GM23338 (cell line): ENCODE measurements at regions not wholly inside any gene's neighbourhood (a gene's known extent, or its start where the extent isn't known, plus 50 kb on each side); places are given as distances from the start of the nearest gene placed in this dataset.

Experiments
- ATAC-seq: fragments of 200-7000 bp; cut with Tn5 transposase; 3 replicates; pipeline ENCODE4 v1.9.1; 2020
- DNase-seq: peaks from one replicate; pipeline ENCODE4 v3.0.0-alpha.2; 2015; ENCODE audit warnings: low spot score
- H2AFZ ChIP-seq: fragments of 200-600 bp; sonication (generic); 2 replicates; pipeline ENCODE4 v1.8.0; 2016; ENCODE audit warnings: antibody characterized with exemption, mild to moderate bottlenecking, moderate library complexity
- H3F3A ChIP-seq: fragments of 200-600 bp; sonication (generic); replicated peaks from 2 replicates; pipeline ENCODE4 v1.8.0; 2017; ENCODE audit warnings: antibody characterized with exemption, mixed run types, low read depth
- H3K27ac ChIP-seq: fragments of 200-600 bp; sonication (generic); 2 replicates; pipeline ENCODE4 v1.6.1; 2016; ENCODE audit warnings: low read depth
- H3K27me3 ChIP-seq: fragments of 200-600 bp; sonication (generic); 2 replicates; pipeline ENCODE4 v1.8.0; 2016; ENCODE audit warnings: mild to moderate bottlenecking, mixed run types, moderate library complexity; ENCODE audit not compliant: insufficient read depth
- H3K36me3 ChIP-seq: fragments of 200-600 bp; sonication (generic); 2 replicates; pipeline ENCODE4 v1.8.0; 2016; ENCODE audit warnings: mild to moderate bottlenecking; ENCODE audit not compliant: insufficient read depth
- H3K4me1 ChIP-seq: fragments of 200-600 bp; sonication (generic); 2 replicates; pipeline ENCODE4 v1.8.0; 2016; ENCODE audit warnings: mild to moderate bottlenecking, moderate library complexity; ENCODE audit not compliant: insufficient read depth
- H3K4me2 ChIP-seq: fragments of 200-600 bp; sonication (generic); 2 replicates; pipeline ENCODE4 v1.7.1; 2017; ENCODE audit warnings: mixed run types
- H3K4me3 ChIP-seq: fragments of 200-600 bp; sonication (generic); 2 replicates; pipeline ENCODE4 v1.6.1; 2016; ENCODE audit warnings: mixed run types
- H3K79me2 ChIP-seq: fragments of 200-600 bp; sonication (generic); replicated peaks from 2 replicates; pipeline ENCODE4 v1.8.0; 2017; ENCODE audit warnings: mild to moderate bottlenecking; ENCODE audit not compliant: insufficient read depth
- H3K9me2 ChIP-seq: fragments of 200-600 bp; sonication (generic); 2 replicates; pipeline ENCODE4 v1.8.0; 2017; ENCODE audit not compliant: insufficient read depth
- H4K20me1 ChIP-seq: fragments of 200-600 bp; sonication (generic); replicated peaks from 2 replicates; pipeline ENCODE4 v1.8.0; 2017; ENCODE audit warnings: mild to moderate bottlenecking; ENCODE audit not compliant: insufficient read depth
- H3K27ac Mint-ChIP-seq: 2 replicates; pipeline ENCODE4 v1.8.0; 2020; ENCODE audit warnings: inconsistent platforms, mild to moderate bottlenecking, moderate library complexity, mixed read lengths
- H3K27me3 Mint-ChIP-seq: 3 replicates; pipeline ENCODE4 v1.8.0; 2022; ENCODE audit warnings: low read depth, mild to moderate bottlenecking, moderate library complexity, mixed read lengths, inconsistent platforms; ENCODE audit not compliant: insufficient read depth, poor library complexity
- H3K36me3 Mint-ChIP-seq: 3 replicates; pipeline ENCODE4 v1.8.0; 2021; ENCODE audit warnings: low read depth, mild to moderate bottlenecking, inconsistent platforms, moderate library complexity, mixed read lengths
- H3K4me1 Mint-ChIP-seq: 3 replicates; pipeline ENCODE4 v1.8.0; 2020; ENCODE audit warnings: mild to moderate bottlenecking, inconsistent platforms, mixed read lengths
- H3K4me3 Mint-ChIP-seq: 3 replicates; pipeline ENCODE4 v1.8.0; 2021; ENCODE audit warnings: moderate library complexity, mild to moderate bottlenecking, inconsistent platforms, mixed read lengths
- H3K9me3 Mint-ChIP-seq: 3 replicates; pipeline ENCODE4 v1.8.0; 2020; ENCODE audit warnings: moderate library complexity, mild to moderate bottlenecking, inconsistent platforms, mixed read lengths
- CREB1 ChIP-seq: fragments of 250-450 bp; sonication (Bioruptor Pico); IDR thresholded peaks from 2 replicates; pipeline ENCODE4 v1.5.0; 2020; ENCODE audit warnings: low read depth, mild to moderate bottlenecking, moderate library complexity
- ETS1 ChIP-seq: IDR thresholded peaks from 2 replicates; pipeline ENCODE4 v1.6.1; 2016; ENCODE audit warnings: antibody characterized with exemption
- EZH2 ChIP-seq: fragments of 200-600 bp; sonication (generic); IDR thresholded peaks from one replicate; pipeline ENCODE4 v1.8.0; 2017; ENCODE audit warnings: antibody characterized with exemption, mild to moderate bottlenecking, low read depth; ENCODE audit not compliant: unreplicated experiment
- EZH2phosphoT487 ChIP-seq: fragments of 200-600 bp; sonication (generic); IDR thresholded peaks from one replicate; pipeline ENCODE4 v1.8.1; 2018; ENCODE audit warnings: antibody characterized with exemption; ENCODE audit not compliant: unreplicated experiment
- JUNB ChIP-seq: IDR thresholded peaks from one replicate; pipeline ENCODE4 v1.6.1; 2016; ENCODE audit warnings: antibody characterized with exemption; ENCODE audit not compliant: unreplicated experiment
- NANOG ChIP-seq: IDR thresholded peaks from 2 replicates; pipeline ENCODE4 v1.6.1; 2016; ENCODE audit warnings: antibody characterized with exemption, borderline replicate concordance
- POLR2AphosphoS5 ChIP-seq: IDR thresholded peaks from 2 replicates; pipeline ENCODE4 v1.6.1; 2016; ENCODE audit warnings: antibody characterized with exemption, low read depth
- STAT1 ChIP-seq: IDR thresholded peaks from one replicate; pipeline ENCODE4 v1.6.1; 2016; ENCODE audit warnings: antibody characterized with exemption; ENCODE audit not compliant: unreplicated experiment
- ZNF114 ChIP-seq: fragments of 250-450 bp; sonication (Bioruptor Pico); IDR thresholded peaks from 2 replicates; pipeline ENCODE4 v1.5.0; 2020; ENCODE audit warnings: mild to moderate bottlenecking, moderate library complexity
- ZNF331 ChIP-seq: fragments of 250-450 bp; sonication (Bioruptor Pico); IDR thresholded peaks from 2 replicates; pipeline ENCODE4 v1.5.0; 2020; ENCODE audit warnings: low read depth, mild to moderate bottlenecking, moderate library complexity
- ZNF462 ChIP-seq: fragments of 250-450 bp; sonication (Bioruptor Pico); IDR thresholded peaks from 2 replicates; pipeline ENCODE4 v1.5.0; 2020; ENCODE audit warnings: mild to moderate bottlenecking, moderate library complexity
- TF ChIP-seq, protein P1 (sequence below), 2 experiments: fragments of 200-600 bp in 1 of 2; sonication (generic) in 1 of 2; conservative IDR thresholded peaks; 2 replicates each; pipeline versions ENCODE4 v1.5.1 to v1.6.1; 2016 to 2017; ENCODE audit warnings: antibody characterized with exemption in 2 of 2, low read depth in 2 of 2, mild to moderate bottlenecking in 2 of 2, moderate library complexity in 1 of 2
- TF ChIP-seq, protein P2 (sequence below): IDR thresholded peaks from one replicate; pipeline ENCODE4 v1.6.1; 2018; ENCODE audit warnings: antibody characterized with exemption; ENCODE audit not compliant: unreplicated experiment

- peaks cover 28% of the 10 kb centered on the region for H3K4me1 ChIP-seq
- H3K4me1 Mint-ChIP-seq: peaks cover 29% of the 10 kb centered on the region
- no peak overlapping the region for H3K4me3 Mint-ChIP-seq
- H3K4me2 ChIP-seq: no peak overlapping the region
- H2AFZ ChIP-seq: no peak overlapping the region
- no peaks in the 10 kb centered on the region for H4K20me1 ChIP-seq
- H3K27me3 ChIP-seq: no peaks in the 10 kb centered on the region
- no peak overlapping the region for H3K27ac Mint-ChIP-seq
- no peaks in the 10 kb centered on the region for H3K79me2 ChIP-seq
- H3K27me3 Mint-ChIP-seq: peaks cover 14% of the 10 kb centered on the region
- H3K36me3 Mint-ChIP-seq: peaks cover 9% of the 10 kb centered on the region; the same call in 2 of the 3 replicates
- DNase-seq (no peak), ATAC-seq (no peak)
- no peaks in the 10 kb centered on the region for H3K36me3 ChIP-seq
- peaks cover 32% of the 10 kb centered on the region for H3F3A ChIP-seq
- peaks cover 10% of the 10 kb centered on the region for H3K9me3 Mint-ChIP-seq
- H3K9me2 ChIP-seq: no peaks in the 10 kb centered on the region
- H3K4me3 ChIP-seq: no peak overlapping the region
- peak overlapping the region; percentile 99 for H3K27ac ChIP-seq
- TF ChIP-seq ZNF331 (CRISPR knock-in tag): no peak
- TF ChIP-seq, protein P1, sequence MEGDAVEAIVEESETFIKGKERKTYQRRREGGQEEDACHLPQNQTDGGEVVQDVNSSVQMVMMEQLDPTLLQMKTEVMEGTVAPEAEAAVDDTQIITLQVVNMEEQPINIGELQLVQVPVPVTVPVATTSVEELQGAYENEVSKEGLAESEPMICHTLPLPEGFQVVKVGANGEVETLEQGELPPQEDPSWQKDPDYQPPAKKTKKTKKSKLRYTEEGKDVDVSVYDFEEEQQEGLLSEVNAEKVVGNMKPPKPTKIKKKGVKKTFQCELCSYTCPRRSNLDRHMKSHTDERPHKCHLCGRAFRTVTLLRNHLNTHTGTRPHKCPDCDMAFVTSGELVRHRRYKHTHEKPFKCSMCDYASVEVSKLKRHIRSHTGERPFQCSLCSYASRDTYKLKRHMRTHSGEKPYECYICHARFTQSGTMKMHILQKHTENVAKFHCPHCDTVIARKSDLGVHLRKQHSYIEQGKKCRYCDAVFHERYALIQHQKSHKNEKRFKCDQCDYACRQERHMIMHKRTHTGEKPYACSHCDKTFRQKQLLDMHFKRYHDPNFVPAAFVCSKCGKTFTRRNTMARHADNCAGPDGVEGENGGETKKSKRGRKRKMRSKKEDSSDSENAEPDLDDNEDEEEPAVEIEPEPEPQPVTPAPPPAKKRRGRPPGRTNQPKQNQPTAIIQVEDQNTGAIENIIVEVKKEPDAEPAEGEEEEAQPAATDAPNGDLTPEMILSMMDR (conservative IDR thresholded peaks at IDR 0.05; ENCODE audit: low read depth in 2 of 2): no peak
- no peak for TF ChIP-seq CREB1 (CRISPR knock-in tag)
- TF ChIP-seq NANOG: no peak
- TF ChIP-seq ETS1: no peak
- TF ChIP-seq, protein P2, sequence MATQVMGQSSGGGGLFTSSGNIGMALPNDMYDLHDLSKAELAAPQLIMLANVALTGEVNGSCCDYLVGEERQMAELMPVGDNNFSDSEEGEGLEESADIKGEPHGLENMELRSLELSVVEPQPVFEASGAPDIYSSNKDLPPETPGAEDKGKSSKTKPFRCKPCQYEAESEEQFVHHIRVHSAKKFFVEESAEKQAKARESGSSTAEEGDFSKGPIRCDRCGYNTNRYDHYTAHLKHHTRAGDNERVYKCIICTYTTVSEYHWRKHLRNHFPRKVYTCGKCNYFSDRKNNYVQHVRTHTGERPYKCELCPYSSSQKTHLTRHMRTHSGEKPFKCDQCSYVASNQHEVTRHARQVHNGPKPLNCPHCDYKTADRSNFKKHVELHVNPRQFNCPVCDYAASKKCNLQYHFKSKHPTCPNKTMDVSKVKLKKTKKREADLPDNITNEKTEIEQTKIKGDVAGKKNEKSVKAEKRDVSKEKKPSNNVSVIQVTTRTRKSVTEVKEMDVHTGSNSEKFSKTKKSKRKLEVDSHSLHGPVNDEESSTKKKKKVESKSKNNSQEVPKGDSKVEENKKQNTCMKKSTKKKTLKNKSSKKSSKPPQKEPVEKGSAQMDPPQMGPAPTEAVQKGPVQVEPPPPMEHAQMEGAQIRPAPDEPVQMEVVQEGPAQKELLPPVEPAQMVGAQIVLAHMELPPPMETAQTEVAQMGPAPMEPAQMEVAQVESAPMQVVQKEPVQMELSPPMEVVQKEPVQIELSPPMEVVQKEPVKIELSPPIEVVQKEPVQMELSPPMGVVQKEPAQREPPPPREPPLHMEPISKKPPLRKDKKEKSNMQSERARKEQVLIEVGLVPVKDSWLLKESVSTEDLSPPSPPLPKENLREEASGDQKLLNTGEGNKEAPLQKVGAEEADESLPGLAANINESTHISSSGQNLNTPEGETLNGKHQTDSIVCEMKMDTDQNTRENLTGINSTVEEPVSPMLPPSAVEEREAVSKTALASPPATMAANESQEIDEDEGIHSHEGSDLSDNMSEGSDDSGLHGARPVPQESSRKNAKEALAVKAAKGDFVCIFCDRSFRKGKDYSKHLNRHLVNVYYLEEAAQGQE: no peak
- TF ChIP-seq EZH2: no peak
- TF ChIP-seq POLR2AphosphoS5: no peak
- no peak for TF ChIP-seq ZNF114
- no peak for TF ChIP-seq JUNB
- no peak for TF ChIP-seq STAT1
- TF ChIP-seq ZNF462: no peak
- no peak for TF ChIP-seq EZH2phosphoT487
Observed at GRCh38 chr12:124132530-124132929, 159.5 kb downstream of the ZNF664 start.
